Spleen (tissue), 11 donors: ENCODE measurements at regions not wholly inside any gene's neighbourhood (a gene's known extent, or its start where the extent isn't known, plus 50 kb on each side); places are given as distances from the start of the nearest gene placed in this dataset.

Source experiments
- DNase-seq: peaks from one replicate; pipeline ENCODE4 v3.0.0-alpha.2; 2020
- H3K27ac ChIP-seq, 8 donors: fragments of 200-600 bp; sonication (generic) in 7 of 8; 1 replicate in 4 of 8; 2 replicates in 4 of 8; pipeline versions ENCODE4 v1.5.0 to v1.8.0; 2016 to 2021; ENCODE audit warnings: inconsistent platforms in 4 of 8, mild to moderate bottlenecking in 4 of 8, moderate library complexity in 1 of 8
- H3K27me3 ChIP-seq, 7 donors: fragments of 200-600 bp; sonication (generic) in 6 of 7; replicated peaks in 1 of 7; 1 replicate in 4 of 7; 2 replicates in 3 of 7; pipeline versions ENCODE4 v1.5.0 to v1.8.0; 2016 to 2021; ENCODE audit warnings: inconsistent platforms in 3 of 7, mild to moderate bottlenecking in 1 of 7
- H3K36me3 ChIP-seq, 6 donors: fragments of 200-600 bp; sonication (generic) in 5 of 6; 1 replicate in 4 of 6; 2 replicates in 2 of 6; pipeline versions ENCODE4 v1.5.0 to v1.8.0; 2016 to 2021; ENCODE audit warnings: inconsistent platforms in 2 of 6
- H3K4me1 ChIP-seq, 6 donors: fragments of 200-600 bp; sonication (generic) in 5 of 6; 1 replicate in 3 of 6; 2 replicates in 3 of 6; pipeline versions ENCODE4 v1.5.0 to v1.8.0; 2016 to 2021; ENCODE audit warnings: inconsistent platforms in 3 of 6
- H3K4me3 ChIP-seq, 8 donors: fragments of 200-600 bp; sonication (generic) in 7 of 8; 1 replicate in 4 of 8; 2 replicates in 4 of 8; pipeline versions ENCODE4 v1.5.0 to v1.8.0; 2016 to 2021; ENCODE audit warnings: inconsistent platforms in 4 of 8, mild to moderate bottlenecking in 4 of 8, moderate library complexity in 2 of 8
- H3K9me3 ChIP-seq, 8 donors: fragments of 200-600 bp; sonication (generic) in 7 of 8; 1 replicate in 4 of 8; 2 replicates in 4 of 8; pipeline versions ENCODE4 v1.5.0 to v1.8.0; 2016 to 2021; ENCODE audit warnings: inconsistent platforms in 4 of 8
- POLR2A ChIP-seq, 3 donors: fragments of 450-650 bp; IDR thresholded peaks; one replicate each; pipeline ENCODE4 v1.5.1; 2017; ENCODE audit warnings: antibody characterized with exemption in 3 of 3, mild to moderate bottlenecking in 1 of 3
- POLR2AphosphoS5 ChIP-seq, 3 donors: sonication (generic); formaldehyde crosslinking; IDR thresholded peaks; one replicate each; pipeline ENCODE4 v1.5.1; 2017; ENCODE audit warnings: antibody characterized with exemption in 3 of 3
- whole genome bisulfite sequencing, 5 donors: extraction: QIAGEN DNeasy Blood & Tissue Kit in 3 of 5; methylation state at CpG; one replicate each; pipeline versions ENCODE4 v1.1.5 to v1.1.7; 2013 to 2018; 5-methylcytosine and 5-hydroxymethylcytosine counted together
- intact Hi-C: fragments of 100-400 bp; cut with DNase I; formaldehyde crosslinking; loops from one replicate; pipeline ENCODE4 v1.15.0; 2023; ENCODE audit warnings: low total_unique reads
- TF ChIP-seq, protein P1 (sequence below), 11 experiments: fragments of 200-600 bp in 7 of 11; fragments of 450-650 bp in 4 of 11; sonication (generic) in 4 of 11; IDR thresholded peaks in 8 of 11; conservative IDR thresholded peaks in 3 of 11; 1 replicate in 7 of 11; 2 replicates in 4 of 11; pipeline versions ENCODE4 v1.4.0 to v1.8.0; 2016 to 2021; ENCODE audit warnings: antibody characterized with exemption in 11 of 11, inconsistent platforms in 4 of 11, mild to moderate bottlenecking in 1 of 11
- donor health status: healthy with polysubstance abuse.
- donor health status: DM: no; HTN: no; CAD: no; lungs with moderate emphysema.
- donor health status: DM: no; HTN: no; CAD: no.
- donor health status: Bipolar disorder and iron deficiency.
- donor health status: healthy.
- donor health status: DM: no; HTN: no; CAD: no.
- donor health status: DM: yes; HTN: yes; CAD: no.

DNA sequence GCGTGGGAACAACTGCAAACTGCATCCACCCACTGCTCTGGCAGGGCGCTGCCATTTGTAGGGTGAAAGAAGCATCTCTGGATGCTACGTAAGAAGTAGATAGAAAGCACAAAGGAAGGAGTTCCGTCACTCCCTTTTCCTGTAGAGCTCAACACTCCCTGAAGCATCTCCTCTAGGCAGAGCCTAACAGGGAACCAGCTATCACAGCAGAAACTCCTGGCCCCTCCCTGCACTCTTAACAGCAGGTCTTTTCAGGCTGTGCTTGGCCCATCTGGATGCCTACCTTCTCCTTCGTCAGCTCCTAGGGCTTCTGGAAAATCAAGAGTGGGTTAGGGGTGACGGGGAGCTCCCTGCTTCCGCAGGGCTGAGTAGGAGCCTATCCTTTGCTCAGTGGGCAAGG is 112.9 kb upstream of the TLL1 start:
- Histone ChIP-seq H3K27me3 (no peaks in the 10 kb centered on the region), H3K4me3 (no peak overlapping the region), H3K4me1 (no peaks in the 10 kb centered on the region), H3K36me3 (no peaks in the 10 kb centered on the region), H3K9me3 (no peaks in the 10 kb centered on the region), H3K27ac (no peak overlapping the region)
- 80 to 90% (median 85%) methylated on average over 7 of the region's 7 CpGs for WGBS, 5 donors
- intact Hi-C loops, result no loop called here
- TF ChIP-seq POLR2AphosphoS5 (IDR thresholded peaks at IDR 0.05) (no peak), POLR2A (IDR thresholded peaks at IDR 0.05) (no peak)
- TF ChIP-seq, protein P1, sequence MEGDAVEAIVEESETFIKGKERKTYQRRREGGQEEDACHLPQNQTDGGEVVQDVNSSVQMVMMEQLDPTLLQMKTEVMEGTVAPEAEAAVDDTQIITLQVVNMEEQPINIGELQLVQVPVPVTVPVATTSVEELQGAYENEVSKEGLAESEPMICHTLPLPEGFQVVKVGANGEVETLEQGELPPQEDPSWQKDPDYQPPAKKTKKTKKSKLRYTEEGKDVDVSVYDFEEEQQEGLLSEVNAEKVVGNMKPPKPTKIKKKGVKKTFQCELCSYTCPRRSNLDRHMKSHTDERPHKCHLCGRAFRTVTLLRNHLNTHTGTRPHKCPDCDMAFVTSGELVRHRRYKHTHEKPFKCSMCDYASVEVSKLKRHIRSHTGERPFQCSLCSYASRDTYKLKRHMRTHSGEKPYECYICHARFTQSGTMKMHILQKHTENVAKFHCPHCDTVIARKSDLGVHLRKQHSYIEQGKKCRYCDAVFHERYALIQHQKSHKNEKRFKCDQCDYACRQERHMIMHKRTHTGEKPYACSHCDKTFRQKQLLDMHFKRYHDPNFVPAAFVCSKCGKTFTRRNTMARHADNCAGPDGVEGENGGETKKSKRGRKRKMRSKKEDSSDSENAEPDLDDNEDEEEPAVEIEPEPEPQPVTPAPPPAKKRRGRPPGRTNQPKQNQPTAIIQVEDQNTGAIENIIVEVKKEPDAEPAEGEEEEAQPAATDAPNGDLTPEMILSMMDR (IDR thresholded peaks at IDR 0.05 in 8 of 11, conservative IDR thresholded peaks at IDR 0.05 in 3 of 11), result no peak
- DNase-seq, result no peak

DNA sequence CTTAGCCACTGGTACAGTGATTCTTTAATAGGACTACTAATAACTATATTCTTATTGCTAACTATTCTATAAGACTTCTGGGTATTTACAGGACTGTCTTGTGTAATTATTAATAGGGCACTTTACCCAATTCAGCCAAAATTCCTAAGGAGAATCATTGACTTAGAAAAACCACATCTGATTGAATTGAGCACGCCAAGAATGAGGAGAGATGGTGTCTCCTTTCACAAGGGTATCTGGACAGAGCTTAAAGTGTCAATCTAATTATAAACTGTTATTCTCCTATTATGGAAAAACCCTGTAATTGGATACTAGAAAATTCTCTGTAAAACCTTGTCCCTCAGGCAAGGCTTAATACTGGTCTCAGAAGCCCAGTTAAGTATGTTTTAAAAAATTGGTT is 111.1 kb upstream of the TLL1 start:
- TF ChIP-seq, protein P1 (IDR thresholded peaks at IDR 0.05 in 8 of 11, conservative IDR thresholded peaks at IDR 0.05 in 3 of 11), result no peak
- TF ChIP-seq POLR2A (IDR thresholded peaks at IDR 0.05), result no peak
- no peak for TF ChIP-seq POLR2AphosphoS5 (IDR thresholded peaks at IDR 0.05)
- Histone ChIP-seq H3K4me3 (no peak overlapping the region), H3K9me3 (no peaks in the 10 kb centered on the region), H3K27ac (no peak overlapping the region), H3K4me1 (peaks cover 0 to 15% (median 3%) of the 10 kb centered on the region in 6 donors), H3K36me3 (no peaks in the 10 kb centered on the region), H3K27me3 (no peaks in the 10 kb centered on the region)
- WGBS, 5 donors, result 71 to 93% (median 78%) methylated on average over 1 of the region's 1 CpG
- intact Hi-C loops, result no loop called here
- DNase-seq, result no peak

DNA sequence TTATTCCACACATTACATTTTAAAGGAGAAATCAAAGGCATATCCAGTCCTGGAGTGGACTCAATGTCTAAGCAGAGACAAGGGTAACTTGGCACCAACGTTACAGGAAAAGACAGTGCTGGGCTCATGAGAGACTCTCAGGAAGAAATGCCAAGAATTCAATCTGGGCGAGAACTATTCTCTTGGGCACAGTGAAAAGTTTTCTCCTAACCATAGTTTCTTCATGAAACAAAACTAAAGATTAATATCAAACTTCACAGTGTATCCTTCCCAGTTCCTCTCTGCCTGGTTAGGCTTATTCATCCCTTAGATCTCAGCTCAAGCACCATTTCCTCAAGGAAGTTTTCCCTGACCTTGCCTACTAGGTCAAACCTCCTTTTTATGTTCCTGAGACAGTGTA is 109.4 kb upstream of the TLL1 start:
- peaks cover 0 to 15% (median 3%) of the 10 kb centered on the region in 6 donors for H3K4me1 ChIP-seq
- H3K4me3 ChIP-seq, result no peak overlapping the region
- H3K9me3 ChIP-seq, result no peaks in the 10 kb centered on the region
- WGBS, 5 donors, result 56 to 69% (median 61%) methylated on average over 2 of the region's 2 CpGs
- TF ChIP-seq POLR2AphosphoS5 (IDR thresholded peaks at IDR 0.05) (no peak), POLR2A (IDR thresholded peaks at IDR 0.05) (no peak)
- TF ChIP-seq, protein P1 (IDR thresholded peaks at IDR 0.05 in 8 of 11, conservative IDR thresholded peaks at IDR 0.05 in 3 of 11), result no peak
- H3K36me3 ChIP-seq, result no peaks in the 10 kb centered on the region
- no peak overlapping the region for H3K27ac ChIP-seq
- intact Hi-C loops, result no loop called here
- H3K27me3 ChIP-seq, result no peaks in the 10 kb centered on the region
- DNase-seq, result no peak

DNA sequence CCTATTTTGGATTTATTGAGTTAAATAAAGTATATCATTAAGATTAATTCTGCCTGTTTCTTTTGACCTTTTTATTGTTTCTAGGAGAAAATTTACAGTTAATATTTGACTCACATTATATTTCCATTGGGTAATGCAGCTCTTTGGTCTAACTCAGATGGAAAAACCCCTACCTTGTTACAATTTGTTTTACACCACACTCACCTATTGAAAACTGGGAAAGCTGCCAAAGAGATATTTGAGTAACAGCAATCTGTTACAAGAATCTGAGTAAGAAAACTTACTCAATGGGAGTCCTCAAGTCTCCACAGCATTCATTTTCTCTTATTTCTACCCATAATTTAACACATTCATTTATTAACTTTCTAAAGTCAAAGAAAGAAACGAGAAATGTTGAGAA is 108.0 kb upstream of the TLL1 start:
- no peak for DNase-seq
- H3K4me1 ChIP-seq, result peaks cover 0 to 15% (median 3%) of the 10 kb centered on the region in 6 donors
- intact Hi-C loops, result no loop called here
- H3K4me3 ChIP-seq, result no peak overlapping the region
- H3K36me3 ChIP-seq, result no peaks in the 10 kb centered on the region
- TF ChIP-seq POLR2A (IDR thresholded peaks at IDR 0.05) (no peak), POLR2AphosphoS5 (IDR thresholded peaks at IDR 0.05) (no peak)
- TF ChIP-seq, protein P1 (IDR thresholded peaks at IDR 0.05 in 8 of 11, conservative IDR thresholded peaks at IDR 0.05 in 3 of 11), result no peak
- WGBS, 5 donors, result 66 to 89% (median 78%) methylated on average over 1 of the region's 1 CpG
- no peaks in the 10 kb centered on the region for H3K27me3 ChIP-seq
- H3K9me3 ChIP-seq, result no peaks in the 10 kb centered on the region
- H3K27ac ChIP-seq, result peak overlapping the region in 1 of 8 donors; percentile 13
